Stimulated activated CD4-positive, alpha-beta T cell treated with anti-CD3 and anti-CD28 coated beads, Interleukin-2, amount 100 ng/mL, for 48 hours (primary cell): ENCODE measurements at regions not wholly inside any gene's neighbourhood (a gene's known extent, or its start where the extent isn't known, plus 50 kb on each side); places are given as distances from the start of the nearest gene placed in this dataset.

Experiments used
- DNase-seq, 2 donors: peaks; one replicate each; pipeline ENCODE4 v3.0.0-alpha.2; 2020

- DNase-seq: peak; percentile 0 to 1
Observed at GRCh38 chr15:47184003-47184907, 533.0 kb upstream of the SEMA6D start.

GRCh38 chr15:47184908-47185801 is 532.1 kb upstream of the SEMA6D start:
- no peak for DNase-seq

DNA sequence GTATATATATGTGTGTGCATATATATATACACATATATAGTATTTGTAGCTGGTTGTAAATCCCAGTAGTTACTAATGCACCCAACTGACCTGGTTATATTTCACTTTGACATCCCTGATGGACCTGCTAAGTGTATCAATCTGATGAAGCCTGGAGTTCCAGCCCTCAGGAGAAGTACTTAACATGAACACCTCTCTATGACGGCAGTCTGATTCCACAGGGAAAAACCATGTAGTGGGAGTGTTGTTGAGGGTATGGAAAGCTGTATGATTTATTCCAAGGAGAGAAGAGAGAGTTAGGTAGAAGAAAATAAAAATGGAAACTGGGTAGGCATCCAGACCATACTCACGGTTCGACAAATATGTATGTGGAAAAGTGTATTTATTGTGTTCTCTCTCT is 531.2 kb upstream of the SEMA6D start:
- DNase-seq: no peak

DNA sequence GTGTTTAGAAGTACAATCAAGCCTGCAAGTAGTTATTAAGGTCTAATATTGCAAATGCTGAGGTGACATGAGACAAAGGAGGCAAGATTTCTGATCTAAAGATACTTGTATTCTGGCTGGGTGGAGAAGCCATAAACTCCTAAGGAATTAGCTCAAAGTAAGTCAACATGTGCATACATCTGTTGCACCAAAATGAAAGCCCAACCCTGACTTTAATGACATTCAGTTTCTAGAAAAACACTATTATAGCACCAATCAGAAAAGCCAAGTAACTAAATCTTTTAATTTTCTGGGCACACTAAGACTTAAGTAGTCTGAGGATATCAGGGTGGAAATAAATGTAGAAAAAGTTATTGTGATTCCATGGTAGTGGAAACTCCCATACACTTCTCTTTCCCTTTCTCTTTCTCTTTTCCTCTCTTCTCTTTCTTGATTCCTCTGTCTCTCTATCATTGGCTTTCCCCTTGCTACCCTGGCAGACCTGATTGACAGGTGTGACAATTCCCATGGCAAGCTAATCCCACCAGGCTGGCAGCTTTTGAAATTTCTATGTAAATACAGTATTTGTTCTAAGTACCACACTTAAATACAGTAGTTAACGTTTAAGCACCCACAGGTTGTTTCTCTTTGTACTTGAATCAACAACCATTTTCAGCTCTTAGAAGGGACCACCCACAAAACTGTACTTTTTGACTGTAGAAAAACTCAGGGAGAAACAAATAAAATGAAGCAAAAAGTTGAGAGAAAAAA is 528.4 kb upstream of the SEMA6D start:
- DNase-seq: no peak

GRCh38 chr15:47194718-47195117 is 522.6 kb upstream of the SEMA6D start:
- no peak for DNase-seq

GRCh38 chr15:47196048-47196447 is 521.3 kb upstream of the SEMA6D start:
- DNase-seq: peak; percentile 15 to 27

DNA sequence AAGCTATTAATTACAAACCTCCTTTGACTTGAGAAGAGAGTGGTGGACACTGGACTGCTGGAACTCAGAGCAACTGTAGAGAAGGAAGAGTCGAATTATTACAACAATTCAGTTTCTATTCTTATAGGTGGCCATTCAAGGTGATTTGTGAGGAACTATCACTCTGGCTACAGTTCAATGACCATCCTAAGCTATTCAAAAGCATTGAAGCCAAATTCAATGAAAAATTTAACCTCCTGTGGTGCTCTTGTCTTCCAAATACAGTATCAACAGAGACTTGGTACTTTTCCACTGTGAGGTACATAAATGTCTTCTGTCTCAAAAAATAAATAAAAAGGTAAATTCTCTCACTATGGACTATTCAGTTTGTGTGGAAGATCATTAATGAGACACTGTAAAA is 513.3 kb upstream of the SEMA6D start:
- DNase-seq: no peak

DNA sequence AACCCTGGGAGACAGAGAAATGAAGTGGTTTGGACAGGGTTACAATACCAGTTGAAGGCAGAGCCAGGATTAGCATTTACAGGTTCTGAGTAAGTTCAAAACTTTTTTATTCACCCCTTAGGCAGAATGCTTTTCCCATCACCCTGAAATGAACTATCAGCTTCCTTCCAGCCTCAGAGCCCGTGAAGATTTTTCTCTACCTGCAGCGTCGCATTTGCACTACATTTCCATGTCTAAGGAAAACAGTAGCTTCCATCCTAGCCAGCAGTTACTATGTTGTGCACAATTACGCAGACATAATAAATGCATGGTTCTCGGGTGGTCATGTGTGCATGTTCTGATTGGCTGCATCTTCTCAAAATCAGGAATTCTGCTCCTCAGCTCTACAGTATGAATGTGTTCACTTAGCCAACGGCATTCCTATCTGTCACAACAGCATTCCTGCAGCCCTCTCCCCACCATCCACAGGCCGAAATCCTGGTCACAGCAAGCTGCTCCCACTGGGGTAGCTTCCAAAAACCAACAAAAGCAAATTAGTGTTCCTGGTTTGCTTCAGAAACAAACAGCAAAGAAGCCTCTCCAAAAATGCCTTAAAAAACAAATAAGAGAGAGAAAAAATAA is 510.8 kb upstream of the SEMA6D start:
- no peak for DNase-seq

GRCh38 chr15:47209591-47209990 is 507.7 kb upstream of the SEMA6D start:
- DNase-seq: no peak

DNA sequence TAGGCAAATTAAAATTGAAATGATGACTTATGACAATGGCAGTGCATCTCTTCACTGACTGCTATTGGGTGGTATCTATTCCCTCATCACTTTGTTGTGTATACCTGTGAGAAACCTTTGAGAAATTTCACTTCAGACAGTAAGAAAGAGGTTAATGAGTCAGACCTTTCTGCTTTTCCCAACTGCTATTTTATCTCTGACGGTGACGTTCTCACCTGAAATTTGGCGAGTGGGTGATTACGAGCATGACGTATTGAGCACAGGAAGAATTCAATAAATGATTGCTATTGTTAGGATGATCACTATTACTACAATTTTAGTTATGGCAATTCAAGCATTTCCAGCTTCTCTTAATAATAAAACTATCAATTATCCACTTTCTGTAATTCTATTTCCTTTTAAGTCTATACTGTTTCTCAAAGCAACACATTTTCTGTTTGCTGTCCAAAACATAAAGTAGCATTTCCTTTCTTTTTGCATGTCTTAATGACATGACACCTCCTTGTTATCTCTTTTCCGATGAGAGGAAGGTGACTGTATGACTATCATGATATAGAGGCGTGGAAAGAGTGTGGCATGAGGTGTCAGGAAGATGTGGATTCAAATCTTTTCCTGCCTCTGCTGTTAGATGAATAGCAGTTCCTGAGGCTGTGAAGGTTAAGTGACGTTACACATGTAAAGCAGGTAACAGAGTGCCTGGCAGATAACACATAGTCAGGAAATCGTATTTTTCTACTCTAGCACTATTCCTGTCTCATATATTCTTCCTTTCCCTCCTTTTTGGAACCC is 504.9 kb upstream of the SEMA6D start:
- DNase-seq: no peak

- no peak for DNase-seq
Observed at GRCh38 chr15:47213883-47214282, 503.4 kb upstream of the SEMA6D start.

DNA sequence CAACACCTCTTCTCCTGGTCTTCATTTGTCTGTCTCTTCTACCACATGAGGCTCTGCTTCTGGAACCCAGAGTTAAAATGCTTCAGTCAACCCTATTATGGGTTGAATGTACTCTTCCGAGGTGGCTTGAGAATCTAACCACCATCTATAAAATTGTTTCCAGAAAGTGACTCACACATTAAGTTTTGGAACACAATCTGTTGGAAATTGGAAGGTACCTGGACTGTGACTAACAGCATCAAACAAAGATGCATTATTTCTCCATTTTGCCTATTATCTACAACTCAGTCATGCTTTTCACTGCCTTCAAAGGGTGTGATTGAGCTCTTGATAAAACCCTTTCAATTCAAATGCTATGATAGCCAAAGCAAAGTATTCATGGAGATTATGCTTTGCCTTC is 499.0 kb upstream of the SEMA6D start:
- no peak for DNase-seq

GRCh38 chr15:47244361-47244760 is 472.9 kb upstream of the SEMA6D start:
- DNase-seq: no peak

DNA sequence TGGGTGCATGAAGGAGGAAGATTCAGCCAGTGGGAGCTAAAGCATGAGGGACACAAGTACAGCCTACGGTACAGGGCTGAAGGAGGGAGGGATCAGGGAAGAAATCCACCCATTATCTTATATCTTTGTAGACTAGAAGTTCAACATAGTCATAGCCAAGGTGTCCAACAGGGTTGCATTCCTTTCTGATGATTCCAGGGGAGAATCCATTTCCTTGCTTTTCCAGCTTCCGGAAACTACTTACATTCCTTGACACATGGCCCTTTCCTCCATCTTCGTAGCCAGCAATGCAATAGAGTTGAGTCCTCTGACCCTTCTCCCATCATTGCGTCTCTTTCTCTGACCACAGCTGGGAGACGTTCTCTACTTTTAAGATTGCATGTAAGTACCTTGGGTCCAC is 471.0 kb upstream of the SEMA6D start:
- DNase-seq: no peak

GRCh38 chr15:47258521-47258920 is 458.8 kb upstream of the SEMA6D start:
- no peak for DNase-seq

DNA sequence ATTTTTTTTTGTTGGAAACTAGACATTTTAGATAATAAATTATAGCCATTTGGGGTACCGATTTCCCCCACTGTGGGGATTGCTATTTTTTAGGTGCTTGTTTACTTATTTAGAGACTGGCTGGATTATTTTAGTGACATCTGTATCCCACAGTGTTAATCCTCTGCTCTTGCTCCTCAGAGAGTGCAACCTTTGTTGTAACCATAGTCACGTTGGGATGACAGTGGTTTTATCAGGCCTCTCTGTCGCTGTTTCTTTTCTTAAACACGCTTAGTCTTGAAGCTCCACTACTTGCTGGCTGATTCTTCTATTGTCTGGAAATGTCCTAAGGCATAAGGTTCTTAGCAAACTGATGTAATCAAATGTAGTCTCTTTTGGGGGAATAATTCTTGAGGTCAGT is 451.6 kb upstream of the SEMA6D start:
- no peak for DNase-seq

GRCh38 chr15:47266566-47266965 is 450.7 kb upstream of the SEMA6D start:
- DNase-seq: no peak

GRCh38 chr15:47273864-47274263 is 443.4 kb upstream of the SEMA6D start:
- no peak for DNase-seq

- DNase-seq: no peak
Observed at GRCh38 chr15:47283246-47283645, 434.1 kb upstream of the SEMA6D start.

DNA sequence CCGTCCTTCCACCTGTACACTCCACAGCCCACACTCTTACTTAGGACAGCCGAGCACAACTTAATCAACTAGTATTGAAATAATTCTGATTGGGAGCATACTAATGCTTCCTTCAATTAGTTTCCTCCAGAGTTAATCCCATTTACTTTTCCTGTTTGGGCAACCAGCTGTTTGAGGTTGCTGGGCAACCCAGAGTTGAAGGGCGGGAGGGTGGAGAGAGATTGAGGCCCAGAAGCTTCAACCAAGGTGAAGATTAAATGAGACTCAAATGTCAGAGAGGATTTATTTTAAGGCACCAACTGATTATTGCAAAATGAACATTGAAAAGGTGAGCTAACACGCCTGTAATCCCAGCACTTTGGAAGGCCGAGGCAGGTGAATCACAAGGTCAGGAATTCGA is 428.5 kb upstream of the SEMA6D start:
- no peak for DNase-seq

GRCh38 chr15:47289656-47290055 is 427.6 kb upstream of the SEMA6D start:
- no peak for DNase-seq

DNA sequence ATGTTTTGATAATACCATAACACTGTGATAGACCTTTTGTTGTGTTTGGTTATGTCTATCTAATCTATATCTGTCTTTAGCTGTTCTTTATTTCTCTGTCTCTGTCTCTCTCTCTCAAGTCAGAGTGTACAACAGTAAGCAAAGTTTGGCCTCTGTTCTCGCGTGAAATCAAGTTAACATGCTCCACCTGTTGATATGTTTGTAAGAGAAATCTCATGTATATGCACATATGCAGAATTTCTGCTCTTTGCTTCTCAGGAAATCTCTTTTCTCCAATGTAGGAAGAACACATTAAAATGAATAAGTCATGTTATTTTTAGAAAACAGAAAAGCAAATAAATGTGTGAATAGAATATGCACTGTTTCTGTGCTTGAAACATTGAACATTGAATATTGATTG is 425.5 kb upstream of the SEMA6D start:
- DNase-seq: no peak
